Chondrocyte (in vitro differentiated cells): ENCODE measurements at regions not wholly inside any gene's neighbourhood (a gene's known extent, or its start where the extent isn't known, plus 50 kb on each side); places are given as distances from the start of the nearest gene placed in this dataset.

ENCODE experiments used
- DNase-seq: peaks from one replicate; pipeline ENCODE4 v3.0.0; 2021; ENCODE audit warnings: mixed read lengths, low spot score
- H3K27ac Mint-ChIP-seq: one replicate; pipeline ENCODE4 v1.8.0; 2021; ENCODE audit warnings: mild to moderate bottlenecking, moderate library complexity, mixed read lengths; ENCODE audit not compliant: unreplicated experiment
- H3K27me3 Mint-ChIP-seq: 2 replicates; pipeline ENCODE4 v1.8.0; 2021; ENCODE audit warnings: low read depth, mixed read lengths
- H3K36me3 Mint-ChIP-seq: 2 replicates; pipeline ENCODE4 v1.8.0; 2021; ENCODE audit warnings: low read depth, mixed read lengths
- H3K4me1 Mint-ChIP-seq: 2 replicates; pipeline ENCODE4 v1.8.0; 2021; ENCODE audit warnings: low read depth, mild to moderate bottlenecking, mixed read lengths
- H3K4me3 Mint-ChIP-seq: one replicate; pipeline ENCODE4 v1.8.0; 2021; ENCODE audit warnings: mild to moderate bottlenecking, moderate library complexity, mixed read lengths; ENCODE audit not compliant: unreplicated experiment
- H3K9me3 Mint-ChIP-seq: 2 replicates; pipeline ENCODE4 v1.8.0; 2021; ENCODE audit warnings: low read depth, mixed read lengths
- TF ChIP-seq, protein P1 (sequence below): fragments of 200-600 bp; sonication (generic); IDR thresholded peaks from 2 replicates; pipeline ENCODE4 v1.5.0; 2021; ENCODE audit warnings: antibody characterized with exemption, mild to moderate bottlenecking, moderate library complexity

DNA sequence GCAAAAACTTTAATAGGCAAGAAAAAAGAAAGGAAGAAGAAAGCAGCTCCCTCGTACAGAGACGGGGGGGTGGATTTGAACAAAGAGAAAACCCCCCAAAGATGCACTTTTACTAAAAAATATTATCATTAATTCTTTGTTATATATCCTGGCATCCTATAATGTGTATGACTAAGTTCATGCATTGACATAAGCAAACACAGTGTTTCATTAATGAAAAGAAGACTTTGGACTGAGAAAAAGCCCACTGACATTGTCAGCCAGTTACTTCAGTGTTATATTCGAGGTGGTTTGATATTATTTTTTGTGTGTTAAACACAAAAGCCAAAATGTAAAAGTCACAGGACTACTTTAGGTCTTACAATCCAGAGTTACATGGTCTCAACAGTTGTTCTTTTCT, 110.1 kb upstream of the DPYD start:
- TF ChIP-seq, protein P1, sequence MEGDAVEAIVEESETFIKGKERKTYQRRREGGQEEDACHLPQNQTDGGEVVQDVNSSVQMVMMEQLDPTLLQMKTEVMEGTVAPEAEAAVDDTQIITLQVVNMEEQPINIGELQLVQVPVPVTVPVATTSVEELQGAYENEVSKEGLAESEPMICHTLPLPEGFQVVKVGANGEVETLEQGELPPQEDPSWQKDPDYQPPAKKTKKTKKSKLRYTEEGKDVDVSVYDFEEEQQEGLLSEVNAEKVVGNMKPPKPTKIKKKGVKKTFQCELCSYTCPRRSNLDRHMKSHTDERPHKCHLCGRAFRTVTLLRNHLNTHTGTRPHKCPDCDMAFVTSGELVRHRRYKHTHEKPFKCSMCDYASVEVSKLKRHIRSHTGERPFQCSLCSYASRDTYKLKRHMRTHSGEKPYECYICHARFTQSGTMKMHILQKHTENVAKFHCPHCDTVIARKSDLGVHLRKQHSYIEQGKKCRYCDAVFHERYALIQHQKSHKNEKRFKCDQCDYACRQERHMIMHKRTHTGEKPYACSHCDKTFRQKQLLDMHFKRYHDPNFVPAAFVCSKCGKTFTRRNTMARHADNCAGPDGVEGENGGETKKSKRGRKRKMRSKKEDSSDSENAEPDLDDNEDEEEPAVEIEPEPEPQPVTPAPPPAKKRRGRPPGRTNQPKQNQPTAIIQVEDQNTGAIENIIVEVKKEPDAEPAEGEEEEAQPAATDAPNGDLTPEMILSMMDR = no peak
- Mint-ChIP-seq H3K36me3 (no peaks in the 10 kb centered on the region), H3K27ac (peak overlapping the region; percentile 84), H3K9me3 (peaks cover 4% of the 10 kb centered on the region), H3K27me3 (no peaks in the 10 kb centered on the region), H3K4me1 (peaks cover 50% of the 10 kb centered on the region), H3K4me3 (peak overlapping the region; percentile 20)
- no peak for DNase-seq

DNA sequence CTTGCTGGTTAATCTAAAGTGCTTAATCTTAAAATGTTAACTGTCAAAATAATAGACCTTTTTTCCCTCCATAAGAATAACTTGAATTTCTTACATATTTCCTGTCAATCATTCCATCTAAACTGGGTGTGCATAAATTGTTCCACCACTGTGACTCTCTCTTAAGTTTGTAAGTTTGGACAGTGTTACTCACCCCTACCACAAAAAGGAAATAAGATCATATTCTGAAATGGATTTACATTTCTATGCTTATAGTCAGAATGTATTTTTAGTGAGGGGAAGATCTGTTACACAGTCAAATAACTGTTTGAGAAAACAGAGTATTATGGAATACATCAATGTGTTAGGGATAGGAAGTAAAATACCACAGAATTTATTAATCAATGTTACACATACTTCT, 109.6 kb upstream of the DPYD start:
- peaks cover 49% of the 10 kb centered on the region for H3K4me1 Mint-ChIP-seq
- H3K9me3 Mint-ChIP-seq = peaks cover 4% of the 10 kb centered on the region
- H3K36me3 Mint-ChIP-seq = no peaks in the 10 kb centered on the region
- H3K27ac Mint-ChIP-seq = peak overlapping the region; percentile 84
- DNase-seq = no peak
- peak overlapping the region; percentile 20 for H3K4me3 Mint-ChIP-seq
- no peaks in the 10 kb centered on the region for H3K27me3 Mint-ChIP-seq
- TF ChIP-seq, protein P1 = no peak

DNA sequence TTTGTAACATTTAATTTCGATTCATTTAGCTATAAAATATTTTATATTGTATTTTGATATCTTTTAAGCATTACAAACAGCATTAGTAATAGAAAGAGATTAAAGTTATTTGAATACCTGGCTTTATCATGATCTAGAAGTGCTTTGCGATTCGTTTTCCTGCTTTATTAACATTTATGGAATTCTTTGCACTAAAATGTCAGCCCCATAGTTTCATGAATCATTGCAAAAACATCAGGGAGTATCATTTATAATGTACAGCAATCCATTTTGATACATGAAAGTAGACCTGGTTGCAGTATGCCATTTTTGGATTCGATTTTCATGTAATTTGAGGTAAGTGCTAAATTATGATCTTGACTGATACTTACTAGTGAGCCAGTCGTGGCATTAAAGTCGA, 108.0 kb upstream of the DPYD start:
- H3K9me3 Mint-ChIP-seq = peaks cover 4% of the 10 kb centered on the region
- peaks cover 35% of the 10 kb centered on the region for H3K4me1 Mint-ChIP-seq
- TF ChIP-seq, protein P1 = no peak
- H3K4me3 Mint-ChIP-seq = peak overlapping the region; percentile 39
- H3K36me3 Mint-ChIP-seq = no peaks in the 10 kb centered on the region
- H3K27me3 Mint-ChIP-seq = no peaks in the 10 kb centered on the region
- H3K27ac Mint-ChIP-seq = peak overlapping the region; percentile 53
- no peak for DNase-seq

DNA sequence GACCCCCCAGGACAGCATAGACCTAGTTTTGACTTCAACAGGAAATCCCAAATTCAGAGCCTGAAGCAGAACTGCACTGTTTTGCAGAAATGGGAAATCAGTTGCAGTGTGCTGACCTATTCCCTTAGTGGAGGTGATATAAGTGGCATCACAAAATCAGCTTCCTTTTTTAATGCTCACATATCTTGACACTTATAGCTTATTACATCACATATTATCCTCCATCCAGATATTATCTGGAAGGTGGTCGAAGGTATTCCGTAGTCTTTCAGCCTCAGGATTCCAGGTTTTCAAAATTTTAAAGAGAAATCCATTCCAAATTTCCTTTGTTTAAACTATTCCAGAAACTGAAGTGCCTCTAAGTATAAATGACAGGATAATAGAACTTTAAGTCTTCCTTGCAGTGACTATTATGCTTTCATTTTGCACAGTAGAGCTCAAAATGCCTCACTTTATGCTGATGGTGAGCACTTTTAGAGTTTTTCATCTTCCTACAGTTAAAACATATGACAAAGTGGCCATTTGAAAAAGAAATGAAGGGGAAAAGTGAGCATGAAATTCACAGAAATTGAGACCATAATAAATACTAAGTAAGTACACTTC, 106.4 kb upstream of the DPYD start:
- no peaks in the 10 kb centered on the region for H3K36me3 Mint-ChIP-seq
- TF ChIP-seq, protein P1 = no peak
- DNase-seq = no peak
- H3K4me1 Mint-ChIP-seq = peaks cover 29% of the 10 kb centered on the region
- H3K9me3 Mint-ChIP-seq = peaks cover 4% of the 10 kb centered on the region
- no peak overlapping the region for H3K27ac Mint-ChIP-seq
- no peaks in the 10 kb centered on the region for H3K27me3 Mint-ChIP-seq
- no peak overlapping the region for H3K4me3 Mint-ChIP-seq

DNA sequence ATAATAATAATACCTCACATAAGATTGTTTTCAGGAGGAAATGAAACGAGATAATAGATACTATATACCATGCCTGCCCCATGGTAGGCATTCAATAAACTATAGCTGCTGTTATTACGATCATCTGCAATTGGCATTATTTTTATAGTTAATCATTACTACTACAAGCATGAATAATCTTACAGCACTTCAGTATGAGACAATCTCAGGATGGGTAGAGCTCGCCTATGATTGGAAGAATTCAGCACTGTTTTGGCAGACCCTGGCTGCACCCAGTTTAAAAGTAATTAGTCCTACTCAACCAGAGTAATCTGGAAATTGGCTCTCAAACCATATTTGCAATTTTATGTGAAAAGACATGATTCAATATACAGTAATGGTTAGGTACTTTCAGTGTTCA, 105.0 kb upstream of the DPYD start:
- DNase-seq = no peak
- no peaks in the 10 kb centered on the region for H3K36me3 Mint-ChIP-seq
- peaks cover 25% of the 10 kb centered on the region for H3K4me1 Mint-ChIP-seq
- no peak overlapping the region for H3K27ac Mint-ChIP-seq
- H3K9me3 Mint-ChIP-seq = peaks cover 4% of the 10 kb centered on the region
- H3K4me3 Mint-ChIP-seq = no peak overlapping the region
- TF ChIP-seq, protein P1 = no peak
- H3K27me3 Mint-ChIP-seq = no peaks in the 10 kb centered on the region
